VCaP (cell line): ENCODE measurements at regions not wholly inside any gene's neighbourhood (a gene's known extent, or its start where the extent isn't known, plus 50 kb on each side); places are given as distances from the start of the nearest gene placed in this dataset.

Source experiments
- H3K27ac ChIP-seq: fragments of 450-650 bp; 2 replicates; pipeline ENCODE4 v1.5.1; 2017
- CTCF ChIP-seq: fragments of 450-650 bp; conservative IDR thresholded peaks from 2 replicates; pipeline ENCODE4 v1.5.1; 2017; ENCODE audit warnings: mild to moderate bottlenecking, moderate library complexity

- no peak for TF ChIP-seq CTCF
- no peak overlapping the region for H3K27ac ChIP-seq
Measured at GRCh38 chr4:14047840-14048239, 420.3 kb upstream of the BOD1L1 start.

GRCh38 chr4:14049946-14050345 lies 422.4 kb upstream of the BOD1L1 start:
- H3K27ac ChIP-seq: no peak overlapping the region
- no peak for TF ChIP-seq CTCF

GRCh38 chr4:14053291-14053690 lies 425.8 kb upstream of the BOD1L1 start:
- TF ChIP-seq CTCF: no peak
- H3K27ac ChIP-seq: no peak overlapping the region

- no peak overlapping the region for H3K27ac ChIP-seq
- no peak for TF ChIP-seq CTCF
Measured at GRCh38 chr4:14054391-14054790, 426.9 kb upstream of the BOD1L1 start.

- no peak for TF ChIP-seq CTCF
- no peak overlapping the region for H3K27ac ChIP-seq
Measured at GRCh38 chr4:14059006-14059405, 431.5 kb upstream of the BOD1L1 start.

- no peak for TF ChIP-seq CTCF
- no peak overlapping the region for H3K27ac ChIP-seq
Measured at GRCh38 chr4:14064984-14065383, 437.5 kb upstream of the BOD1L1 start.

- TF ChIP-seq CTCF: no peak
- H3K27ac ChIP-seq: no peak overlapping the region
Measured at GRCh38 chr4:14065406-14065805, 437.9 kb upstream of the BOD1L1 start.

GRCh38 chr4:14066979-14067378 lies 439.5 kb upstream of the BOD1L1 start:
- TF ChIP-seq CTCF: no peak
- H3K27ac ChIP-seq: no peak overlapping the region
